K562 (cell line): ENCODE measurements at regions not wholly inside any gene's neighbourhood (a gene's known extent, or its start where the extent isn't known, plus 50 kb on each side); places are given as distances from the start of the nearest gene placed in this dataset.

Source experiments
- ATF2 ChIP-seq: sonication (generic); formaldehyde crosslinking; IDR thresholded peaks from 2 replicates; pipeline ENCODE4 v1.8.1; 2022; ENCODE audit warnings: missing genetic modification reagents
- CBX2 ChIP-seq: fragments of 200-600 bp; sonication (generic); IDR thresholded peaks from one replicate; pipeline ENCODE4 v1.6.1; 2012; ENCODE audit warnings: mild to moderate bottlenecking, low read length, inconsistent platforms; ENCODE audit not compliant: insufficient read depth, poor library complexity, severe bottlenecking
- CTCF ChIP-seq, 3 experiments: IDR thresholded peaks in 2 of 3; conservative IDR thresholded peaks in 1 of 3; 2 replicates each; pipeline ENCODE4 v1.5.1; 2011 to 2012; ENCODE audit warnings: low read length in 3 of 3, mild to moderate bottlenecking in 3 of 3, control low read depth in 2 of 3, improper control_type of control experiment in 1 of 3, inconsistent platforms in 1 of 3, low read depth in 1 of 3, mixed read lengths in 1 of 3, moderate library complexity in 1 of 3; ENCODE audit not compliant: insufficient read depth in 2 of 3
- EZH2 ChIP-seq: IDR thresholded peaks from 2 replicates; pipeline ENCODE4 v1.6.1; 2012; ENCODE audit warnings: low read depth, mild to moderate bottlenecking, inconsistent platforms, low read length, borderline replicate concordance
- GTF2F1 ChIP-seq: IDR thresholded peaks from 2 replicates; pipeline ENCODE4 v1.6.1; 2011; ENCODE audit warnings: low read depth, low read length, improper control_type of control experiment
- HIVEP1 ChIP-seq: fragments of 250-450 bp; sonication (Bioruptor Pico); IDR thresholded peaks from 2 replicates; pipeline ENCODE4 v1.4.0; 2020; ENCODE audit warnings: mild to moderate bottlenecking
- MYC ChIP-seq, 2 experiments: fragments of 250-450 bp in 1 of 2; sonication (Bioruptor Pico) in 1 of 2; IDR thresholded peaks; 2 replicates each; pipeline versions ENCODE4 v1.5.1 to v1.6.1; 2012 to 2021; ENCODE audit warnings: low read depth in 2 of 2, borderline replicate concordance in 1 of 2, improper control_type of control experiment in 1 of 2, low read length in 1 of 2, mild to moderate bottlenecking in 1 of 2, moderate library complexity in 1 of 2
- PHB2 ChIP-seq: fragments of 450-650 bp; IDR thresholded peaks from 2 replicates; pipeline ENCODE4 v1.6.1; 2017; ENCODE audit warnings: low read depth
- SRSF1 ChIP-seq: fragments of 200-400 bp; formaldehyde crosslinking; IDR thresholded peaks from 2 replicates; pipeline ENCODE4 v1.6.1; 2017; ENCODE audit warnings: mild to moderate bottlenecking, low read depth, low read length, moderate library complexity

DNA sequence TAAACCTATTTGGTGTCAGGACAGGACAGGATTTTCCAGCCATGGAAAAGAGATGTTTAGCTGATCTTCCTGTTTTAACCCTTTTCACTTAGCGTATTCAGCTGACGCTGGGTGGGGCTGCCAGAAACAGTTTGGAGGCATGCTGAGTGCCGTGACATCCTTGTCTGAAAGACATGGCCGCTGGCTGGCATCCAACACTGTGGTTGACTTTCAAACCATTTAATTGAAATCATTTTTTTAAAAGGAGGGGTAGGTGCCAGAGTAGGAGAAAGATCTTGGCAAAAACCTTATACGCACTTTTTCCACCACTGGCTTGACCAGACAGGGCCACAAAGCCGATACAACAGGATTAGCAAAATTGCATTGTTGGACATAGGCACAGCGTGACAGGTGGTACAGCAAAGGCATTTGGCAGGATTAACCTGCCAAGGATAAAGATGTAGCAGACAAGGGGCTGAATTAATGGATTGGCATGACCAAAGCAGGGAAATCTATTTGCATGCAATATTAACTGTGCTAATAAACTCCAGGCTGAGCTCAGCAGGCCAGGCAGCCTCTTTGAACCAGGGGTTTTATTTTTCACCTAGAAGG, 131.8 kb upstream of the TOPAZ1 start:
- TF ChIP-seq GTF2F1 (no peak), CTCF (IDR thresholded peaks at IDR 0.05 in 2 of 3, conservative IDR thresholded peaks at IDR 0.05 in 1 of 3; ENCODE audit: insufficient read depth in 2 of 3, low read depth in 1 of 3, low read length in 3 of 3) (no peak), CBX2 (no peak), EZH2 (no peak), SRSF1 (no peak), ATF2 (CRISPR knock-in tag) (no peak), HIVEP1 (CRISPR knock-in tag) (no peak), MYC (IDR thresholded peaks at IDR 0.05; ENCODE audit: low read depth, low read length) (no peak), MYC (CRISPR knock-in tag; IDR thresholded peaks at IDR 0.05; ENCODE audit: borderline replicate concordance, low read depth) (no peak), PHB2 (no peak)
